Retinal pigment epithelial cell (primary cell): ENCODE measurements at regions not wholly inside any gene's neighbourhood (a gene's known extent, or its start where the extent isn't known, plus 50 kb on each side); places are given as distances from the start of the nearest gene placed in this dataset.

Experiments used
- DNase-seq: peaks from one replicate; pipeline ENCODE4 v3.0.0-alpha.2; 2010; ENCODE audit warnings: low read depth
- H3K4me3 ChIP-seq: 2 replicates; pipeline ENCODE4 v1.5.1; 2011; ENCODE audit warnings: mild to moderate bottlenecking, low read length, control low read depth, moderate library complexity
- TF ChIP-seq, protein P1 (sequence below): conservative IDR thresholded peaks from 2 replicates; pipeline ENCODE4 v1.5.1; 2011; ENCODE audit warnings: low read depth, low read length, control low read depth, inconsistent platforms

DNA sequence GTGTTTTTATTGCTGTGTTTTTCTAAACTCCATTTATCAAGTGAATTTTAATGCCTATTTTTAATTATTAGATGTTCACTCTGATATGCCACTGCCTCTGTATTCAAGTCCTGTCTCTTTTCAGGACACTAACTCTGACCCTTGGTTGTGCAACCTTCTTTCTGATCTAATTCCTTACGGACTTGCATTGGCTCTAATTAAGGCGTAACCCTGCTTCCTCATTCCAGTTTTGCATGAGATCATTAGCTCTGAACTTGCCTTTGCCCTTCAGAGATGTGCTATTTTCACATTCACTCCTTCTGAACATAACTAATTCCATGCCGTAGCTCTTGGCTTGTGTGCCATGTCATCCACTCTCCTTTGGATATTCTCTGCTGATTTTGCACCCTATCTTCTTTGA lies 162.5 kb upstream of the TMEFF2 start:
- no peak for DNase-seq
- TF ChIP-seq, protein P1, sequence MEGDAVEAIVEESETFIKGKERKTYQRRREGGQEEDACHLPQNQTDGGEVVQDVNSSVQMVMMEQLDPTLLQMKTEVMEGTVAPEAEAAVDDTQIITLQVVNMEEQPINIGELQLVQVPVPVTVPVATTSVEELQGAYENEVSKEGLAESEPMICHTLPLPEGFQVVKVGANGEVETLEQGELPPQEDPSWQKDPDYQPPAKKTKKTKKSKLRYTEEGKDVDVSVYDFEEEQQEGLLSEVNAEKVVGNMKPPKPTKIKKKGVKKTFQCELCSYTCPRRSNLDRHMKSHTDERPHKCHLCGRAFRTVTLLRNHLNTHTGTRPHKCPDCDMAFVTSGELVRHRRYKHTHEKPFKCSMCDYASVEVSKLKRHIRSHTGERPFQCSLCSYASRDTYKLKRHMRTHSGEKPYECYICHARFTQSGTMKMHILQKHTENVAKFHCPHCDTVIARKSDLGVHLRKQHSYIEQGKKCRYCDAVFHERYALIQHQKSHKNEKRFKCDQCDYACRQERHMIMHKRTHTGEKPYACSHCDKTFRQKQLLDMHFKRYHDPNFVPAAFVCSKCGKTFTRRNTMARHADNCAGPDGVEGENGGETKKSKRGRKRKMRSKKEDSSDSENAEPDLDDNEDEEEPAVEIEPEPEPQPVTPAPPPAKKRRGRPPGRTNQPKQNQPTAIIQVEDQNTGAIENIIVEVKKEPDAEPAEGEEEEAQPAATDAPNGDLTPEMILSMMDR = no peak
- no peak overlapping the region for H3K4me3 ChIP-seq

DNA sequence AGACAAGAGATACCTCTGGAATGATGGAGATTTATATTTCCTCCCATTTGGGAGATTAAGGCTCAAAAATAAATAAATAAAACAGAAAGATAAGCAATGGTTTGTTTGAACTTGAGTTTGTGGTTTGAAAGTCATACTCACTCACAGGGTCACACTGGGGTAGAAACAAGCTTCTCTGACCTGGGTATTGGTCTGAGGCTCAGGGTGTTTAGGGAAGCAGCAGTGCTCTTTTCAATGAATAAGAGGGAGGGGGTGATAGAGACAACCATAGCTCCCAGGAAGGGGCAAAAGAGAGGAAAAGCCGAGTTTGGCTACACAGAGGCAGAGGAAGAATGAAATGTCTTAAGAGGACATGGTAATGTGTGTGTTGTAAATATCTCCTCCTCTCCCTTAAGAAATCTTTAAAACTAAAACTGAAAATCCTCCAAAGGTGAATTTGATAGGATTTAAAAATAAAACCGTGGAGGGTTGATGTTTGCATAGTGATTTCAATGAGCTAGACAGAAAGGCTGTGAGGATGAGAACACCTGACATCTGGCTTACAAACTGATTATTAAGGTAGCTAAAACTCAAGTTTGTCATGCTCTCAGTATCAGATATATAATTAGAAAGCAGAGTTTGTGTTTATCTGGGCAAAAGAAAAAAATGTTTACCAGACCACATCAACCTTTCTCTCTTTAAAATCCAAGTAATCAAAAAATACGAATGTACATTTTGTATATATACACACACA lies 159.9 kb upstream of the TMEFF2 start:
- TF ChIP-seq, protein P1 = no peak
- H3K4me3 ChIP-seq = no peak overlapping the region
- no peak for DNase-seq

DNA sequence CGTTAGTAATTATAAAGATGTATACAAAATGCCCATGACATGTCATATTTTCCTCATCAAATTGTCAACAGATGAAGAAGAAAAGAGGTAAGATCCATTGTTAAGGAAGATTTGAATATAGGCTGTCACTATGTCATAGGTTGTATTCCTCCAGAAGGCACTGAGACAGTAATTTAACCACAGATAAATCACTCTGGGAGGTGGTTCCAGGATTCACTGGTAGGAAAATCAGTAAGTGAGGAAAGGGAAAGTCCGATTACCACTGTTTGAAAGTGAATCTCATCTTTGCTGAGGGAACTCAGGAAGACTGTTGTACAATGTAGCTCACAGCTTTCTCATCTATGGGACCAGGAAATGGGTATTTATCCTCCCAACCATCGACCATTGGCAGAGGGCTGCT lies 152.8 kb upstream of the TMEFF2 start:
- no peak overlapping the region for H3K4me3 ChIP-seq
- TF ChIP-seq, protein P1 = no peak
- no peak for DNase-seq

DNA sequence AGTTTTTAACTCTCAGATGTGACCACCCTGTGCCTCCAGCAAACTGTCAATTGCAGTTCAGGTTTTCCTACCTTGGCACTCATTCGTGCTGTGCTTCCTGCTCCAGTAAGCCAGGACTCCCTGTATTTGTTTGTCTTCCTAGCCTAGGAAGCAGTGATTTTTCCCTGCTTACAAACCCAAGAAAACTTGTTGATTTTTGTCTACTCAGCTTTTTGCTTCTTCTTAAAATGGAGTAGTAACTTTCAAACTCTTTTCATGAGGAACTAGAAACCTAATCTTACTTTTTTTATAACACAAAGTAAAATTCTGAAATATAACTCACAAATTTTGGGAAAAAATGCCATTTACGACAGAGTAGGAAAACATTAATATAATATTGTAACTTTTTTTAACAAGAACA lies 150.6 kb upstream of the TMEFF2 start:
- H3K4me3 ChIP-seq = no peak overlapping the region
- TF ChIP-seq, protein P1 = no peak
- DNase-seq = no peak

DNA sequence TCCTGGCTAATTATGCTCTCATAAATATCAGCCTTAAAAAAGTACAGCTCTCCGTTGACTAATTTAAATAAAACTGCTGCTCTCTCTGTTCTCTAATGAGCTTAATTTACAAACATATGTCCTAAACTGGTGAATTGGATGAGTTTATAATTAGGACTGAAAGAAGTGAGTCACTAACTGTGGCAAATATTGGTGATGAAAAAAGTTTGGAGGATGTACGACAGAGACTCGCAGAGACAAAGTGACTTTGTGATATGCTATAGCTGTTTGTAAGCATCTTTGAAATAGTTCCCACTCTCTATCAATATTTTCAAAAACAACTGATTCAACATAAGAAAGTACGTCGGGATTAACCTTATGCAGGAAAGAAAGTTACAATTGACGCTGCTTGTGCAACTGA lies 138.9 kb upstream of the TMEFF2 start:
- DNase-seq = no peak
- H3K4me3 ChIP-seq = no peak overlapping the region
- TF ChIP-seq, protein P1 = no peak

DNA sequence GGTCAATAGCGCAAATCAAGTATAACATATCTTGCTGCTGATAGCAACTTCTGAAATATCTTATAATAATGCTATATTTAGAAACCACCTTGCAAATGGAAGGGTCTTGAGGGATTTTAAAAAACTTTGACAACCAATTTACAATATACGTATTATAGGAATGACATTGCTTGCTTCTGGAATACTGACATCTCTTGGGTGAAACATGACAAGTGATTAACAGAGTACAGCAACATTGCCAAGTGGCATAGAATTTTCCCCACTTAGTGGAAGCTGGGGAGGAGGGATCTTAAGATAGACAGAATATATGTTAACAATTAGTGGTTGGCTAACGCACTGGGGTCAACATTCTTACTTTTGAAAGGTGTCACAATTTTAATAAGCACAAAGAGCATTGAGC lies 133.6 kb upstream of the TMEFF2 start:
- no peak for DNase-seq
- TF ChIP-seq, protein P1 = no peak
- no peak overlapping the region for H3K4me3 ChIP-seq

DNA sequence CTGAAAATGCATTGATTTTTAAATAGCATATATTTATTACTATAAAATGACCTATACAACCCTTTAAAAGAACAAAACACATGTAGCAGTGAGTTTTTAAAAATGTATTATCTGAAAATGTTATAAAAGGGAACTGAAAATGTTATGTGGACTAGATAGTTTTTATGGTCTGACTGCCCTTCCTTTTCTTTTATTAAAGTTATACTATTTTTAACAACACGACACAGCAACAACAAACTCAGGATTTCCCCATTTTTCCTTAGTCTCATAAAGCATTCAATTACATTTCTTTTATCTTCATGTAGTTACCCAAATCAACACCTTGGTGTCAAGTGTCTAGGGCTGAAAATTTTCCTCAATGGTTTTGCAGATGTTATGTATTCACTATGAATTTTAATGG lies 132.8 kb upstream of the TMEFF2 start:
- no peak for DNase-seq
- TF ChIP-seq, protein P1 = no peak
- no peak overlapping the region for H3K4me3 ChIP-seq
